ENCODE measurements at regions not wholly inside any gene's neighbourhood (a gene's known extent, or its start where the extent isn't known, plus 50 kb on each side); places are given as distances from the start of the nearest gene placed in this dataset.

DNA sequence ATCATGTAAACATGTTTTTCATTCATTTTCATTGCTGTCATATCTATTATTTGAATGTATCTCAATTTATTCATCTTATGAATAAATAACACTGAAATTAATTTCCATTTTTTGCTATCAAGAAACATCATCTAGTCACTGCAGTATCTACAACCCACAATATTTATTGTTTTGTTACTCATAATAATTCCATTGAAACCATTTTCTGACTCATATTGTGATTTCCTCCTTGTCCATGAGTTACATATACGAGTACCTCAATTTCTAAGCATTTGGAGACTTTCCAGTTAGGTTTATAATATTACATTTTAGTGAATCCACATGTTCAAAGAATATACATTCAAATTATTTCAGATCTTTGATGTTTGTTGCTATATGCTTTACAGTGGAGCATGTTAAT lies 1524.0 kb downstream of the SLITRK1 start:
- Histone ChIP-seq H3K79me1 (ENCODE audit: low read depth in 1 of 2, low read length in 2 of 2) (no peaks in the 10 kb centered on the region), H3K27ac (ENCODE audit: insufficient read depth, low read length) (no peak overlapping the region), H4K91ac (ENCODE audit: insufficient read depth, low read depth, low read length) (no peak overlapping the region), H3K9me3 (ENCODE audit: control insufficient read depth, insufficient read depth, low read length) (no peaks in the 10 kb centered on the region), H3K18ac (ENCODE audit: low read depth, low read length) (no peak overlapping the region), H2AK5ac (ENCODE audit: low read depth, low read length) (no peak overlapping the region), H3K23ac (ENCODE audit: low read depth, low read length) (no peak overlapping the region), H2BK120ac (ENCODE audit: low read depth, low read length) (no peak overlapping the region), H2AK9ac (replicated peaks; ENCODE audit: low read depth, low read length, poor library complexity) (no peak overlapping the region), H3K9me1 (ENCODE audit: insufficient read depth, low read length) (no peaks in the 10 kb centered on the region), H3K4me2 (ENCODE audit: low read depth, low read length) (no peak overlapping the region), H3K4me1 (ENCODE audit: control insufficient read depth, insufficient read depth, low read length) (no peaks in the 10 kb centered on the region), H3K14ac (replicated peaks; ENCODE audit: low read depth, low read length) (no peak overlapping the region), H3K9ac (ENCODE audit: low read depth, low read length) (no peak overlapping the region), H3K4ac (ENCODE audit: low read depth, low read length) (no peak overlapping the region), H4K5ac (ENCODE audit: low read depth, low read length) (no peak overlapping the region), H2BK15ac (ENCODE audit: low read depth, low read length) (no peak overlapping the region), H3K36me3 (ENCODE audit: control insufficient read depth, insufficient read depth, low read length) (no peaks in the 10 kb centered on the region), H3K4me3 (ENCODE audit: insufficient read depth, low read depth, low read length) (no peak overlapping the region), H2AFZ (replicated peaks; ENCODE audit: low read length, poor library complexity) (no peak overlapping the region), H4K20me1 (ENCODE audit: insufficient read depth, low read length) (no peaks in the 10 kb centered on the region), H4K8ac (ENCODE audit: low read depth in 2 of 2, low read length in 2 of 2) (no peak overlapping the region), H3K27me3 (ENCODE audit: control insufficient read depth, insufficient read depth, low read length) (no peaks in the 10 kb centered on the region), H3K56ac (ENCODE audit: extremely low read depth, insufficient read depth, low read length) (no peak overlapping the region), H2BK5ac (ENCODE audit: low read depth, low read length, poor library complexity, severe bottlenecking) (no peak overlapping the region), H2BK20ac (ENCODE audit: low read depth, low read length) (no peak overlapping the region)
- no CpG with 5 or more reads among the region's 1 CpG for WGBS, 2 experiments (ENCODE audit: extremely low coverage in 2 of 2, insufficient read length in 1 of 2)
- no peak for ATAC-seq (ENCODE audit: low read depth)
- POLR2A ChIA-PET (ENCODE audit: unreplicated experiment): no interaction called here
- in situ Hi-C loops (cut with MboI; ENCODE audit: low sequenced_read_pairs): no loop called here
- TF ChIP-seq RFX5 (IDR thresholded peaks at IDR 0.05; ENCODE audit: low read depth, low read length): no peak
- TF ChIP-seq, protein P1, sequence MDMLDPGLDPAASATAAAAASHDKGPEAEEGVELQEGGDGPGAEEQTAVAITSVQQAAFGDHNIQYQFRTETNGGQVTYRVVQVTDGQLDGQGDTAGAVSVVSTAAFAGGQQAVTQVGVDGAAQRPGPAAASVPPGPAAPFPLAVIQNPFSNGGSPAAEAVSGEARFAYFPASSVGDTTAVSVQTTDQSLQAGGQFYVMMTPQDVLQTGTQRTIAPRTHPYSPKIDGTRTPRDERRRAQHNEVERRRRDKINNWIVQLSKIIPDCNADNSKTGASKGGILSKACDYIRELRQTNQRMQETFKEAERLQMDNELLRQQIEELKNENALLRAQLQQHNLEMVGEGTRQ (IDR thresholded peaks at IDR 0.05; ENCODE audit: low read depth, low read length): no peak
- DNase-seq: no peak
- BruUV-seq (replicated peaks): no TSS peak
- CTCF ChIA-PET: no interaction called here
- intact Hi-C loops (cut with micrococcal nuclease): no loop called here
- dilution Hi-C loops (cut with HindIII; ENCODE audit: low sequenced_read_pairs, unreplicated experiment): no loop called here

All from IMR-90 (cell line).